ENCODE measurements at regions not wholly inside any gene's neighbourhood (a gene's known extent, or its start where the extent isn't known, plus 50 kb on each side); places are given as distances from the start of the nearest gene placed in this dataset.

DNA sequence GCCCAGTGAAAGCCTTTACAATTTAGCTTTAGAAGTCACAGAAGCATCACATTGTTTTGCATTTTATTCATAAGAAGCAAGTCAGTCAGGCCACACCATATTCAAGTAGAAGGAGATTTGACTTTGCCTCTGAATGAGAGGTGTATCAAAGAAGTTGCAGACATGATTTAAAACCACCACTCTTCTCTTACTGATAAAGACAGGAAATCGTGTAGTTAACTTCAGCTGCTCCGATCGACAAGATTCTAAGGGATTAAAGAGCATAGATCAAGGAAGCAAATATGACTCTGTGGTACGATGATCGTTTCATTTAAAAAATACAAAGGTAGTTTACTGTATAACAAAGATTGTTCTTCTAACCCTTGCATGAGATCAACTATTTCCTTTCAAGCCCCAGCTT is 328.0 kb upstream of the PPP1R2C start:
- Mint-ChIP-seq H3K9me3 (ENCODE audit: low read depth) (peaks cover 17% of the 10 kb centered on the region), H3K36me3 (ENCODE audit: insufficient read depth) (peaks cover 2% of the 10 kb centered on the region), H3K27me3 (no peaks in the 10 kb centered on the region), H3K4me3 (ENCODE audit: low read depth) (no peak overlapping the region), H3K4me1 (ENCODE audit: low read depth) (peaks cover 8% of the 10 kb centered on the region), H3K27ac (no peak overlapping the region)
- DNase-seq (ENCODE audit: low spot score, unreplicated experiment): no peak
- TF ChIP-seq CTCF (IDR thresholded peaks at IDR 0.05; ENCODE audit: unreplicated experiment): no peak

GRCh38 chrX:43108828-43109227 is 330.9 kb upstream of the PPP1R2C start:
- no peak for DNase-seq (ENCODE audit: low spot score, unreplicated experiment)
- peaks cover 23% of the 10 kb centered on the region for H3K9me3 Mint-ChIP-seq (ENCODE audit: low read depth)
- H3K27ac Mint-ChIP-seq: peak overlapping the region; percentile 81
- peaks cover 8% of the 10 kb centered on the region for H3K4me1 Mint-ChIP-seq (ENCODE audit: low read depth)
- H3K36me3 Mint-ChIP-seq (ENCODE audit: insufficient read depth): peaks cover 2% of the 10 kb centered on the region
- no peak for TF ChIP-seq CTCF (IDR thresholded peaks at IDR 0.05; ENCODE audit: unreplicated experiment)
- no peak overlapping the region for H3K4me3 Mint-ChIP-seq (ENCODE audit: low read depth)
- H3K27me3 Mint-ChIP-seq: no peaks in the 10 kb centered on the region

DNA sequence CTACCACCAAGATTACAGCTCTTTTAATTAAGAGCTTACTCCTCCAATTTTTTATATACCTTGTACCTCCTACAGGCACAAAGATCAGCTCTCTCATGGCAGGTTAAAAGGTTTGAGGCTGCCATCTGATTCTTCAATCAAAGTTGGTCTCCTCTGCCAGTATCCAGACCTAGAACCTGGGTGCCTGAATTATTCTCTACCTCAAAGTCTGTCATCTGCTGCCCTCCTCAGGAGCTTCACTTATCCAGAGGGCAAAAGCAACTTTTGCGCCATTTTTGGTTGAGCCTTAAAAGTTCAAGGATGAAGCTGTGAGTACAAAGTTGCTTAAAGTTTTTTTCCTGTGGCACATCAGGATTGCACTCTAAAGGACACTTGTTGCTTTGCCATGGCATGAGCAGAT is 343.7 kb upstream of the PPP1R2C start:
- no peak overlapping the region for H3K27ac Mint-ChIP-seq
- no peak overlapping the region for H3K4me3 Mint-ChIP-seq (ENCODE audit: low read depth)

GRCh38 chrX:43139645-43140044 is 361.7 kb upstream of the PPP1R2C start:
- Mint-ChIP-seq H3K27ac (no peak overlapping the region), H3K27me3 (no peaks in the 10 kb centered on the region), H3K9me3 (ENCODE audit: low read depth) (peaks cover 4% of the 10 kb centered on the region), H3K36me3 (ENCODE audit: insufficient read depth) (no peaks in the 10 kb centered on the region), H3K4me3 (ENCODE audit: low read depth) (no peak overlapping the region), H3K4me1 (ENCODE audit: low read depth) (no peaks in the 10 kb centered on the region)
- TF ChIP-seq CTCF (IDR thresholded peaks at IDR 0.05; ENCODE audit: unreplicated experiment): no peak
- DNase-seq (ENCODE audit: low spot score, unreplicated experiment): no peak

More for the DNA sequence above, 343.7 kb upstream of the PPP1R2C start:
- no peaks in the 10 kb centered on the region for H3K9me3 Mint-ChIP-seq (ENCODE audit: low read depth)
- TF ChIP-seq CTCF (IDR thresholded peaks at IDR 0.05; ENCODE audit: unreplicated experiment): no peak
- H3K27me3 Mint-ChIP-seq: no peaks in the 10 kb centered on the region
- H3K36me3 Mint-ChIP-seq (ENCODE audit: insufficient read depth): no peaks in the 10 kb centered on the region
- H3K4me1 Mint-ChIP-seq (ENCODE audit: low read depth): no peaks in the 10 kb centered on the region
- DNase-seq (ENCODE audit: low spot score, unreplicated experiment): no peak

GRCh38 chrX:43140582-43140981 is 362.6 kb upstream of the PPP1R2C start:
- Mint-ChIP-seq H3K9me3 (ENCODE audit: low read depth) (no peaks in the 10 kb centered on the region), H3K27ac (no peak overlapping the region), H3K27me3 (no peaks in the 10 kb centered on the region), H3K4me3 (ENCODE audit: low read depth) (no peak overlapping the region), H3K4me1 (ENCODE audit: low read depth) (no peaks in the 10 kb centered on the region), H3K36me3 (ENCODE audit: insufficient read depth) (no peaks in the 10 kb centered on the region)
- DNase-seq (ENCODE audit: low spot score, unreplicated experiment): no peak
- TF ChIP-seq CTCF (IDR thresholded peaks at IDR 0.05; ENCODE audit: unreplicated experiment): no peak

All from progenitor cell of endocrine pancreas (in vitro differentiated cells).